HG02798 (cell line): ENCODE measurements at regions not wholly inside any gene's neighbourhood (a gene's known extent, or its start where the extent isn't known, plus 50 kb on each side); places are given as distances from the start of the nearest gene placed in this dataset.

Source experiments
- ATAC-seq: cut with Tn5 transposase; IDR thresholded peaks from one replicate; pipeline ENCODE4 v1.9.1; 2021; ENCODE audit warnings: mild to moderate bottlenecking; ENCODE audit not compliant: unreplicated experiment, poor library complexity

- ATAC-seq = no peak
These were observed 230.1 kb upstream of the RAB4A start for GRCh38 chr1:229040630-229041358.

GRCh38 chr1:229041946-229042345, 229.0 kb upstream of the RAB4A start:
- no peak for ATAC-seq

GRCh38 chr1:229042482-229042881, 228.4 kb upstream of the RAB4A start:
- ATAC-seq = no peak

DNA sequence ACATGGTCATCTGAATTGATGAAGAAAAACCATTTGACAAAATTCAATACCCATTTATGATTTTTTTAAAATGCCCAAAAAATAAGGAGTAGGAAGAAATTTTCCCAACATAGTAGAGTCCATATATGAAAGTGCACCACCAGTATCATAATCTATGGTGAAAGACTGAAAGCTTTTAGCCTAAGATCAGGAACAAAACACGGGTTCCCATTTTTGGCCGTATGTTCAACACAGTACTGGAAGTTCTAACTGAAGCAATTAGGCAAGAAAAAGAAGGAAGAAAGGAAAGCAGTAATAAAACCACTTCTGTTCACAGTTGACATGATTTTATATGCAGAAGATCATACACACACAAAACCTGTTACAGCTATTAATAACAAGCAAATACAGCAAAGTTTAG, 227.8 kb upstream of the RAB4A start:
- no peak for ATAC-seq

DNA sequence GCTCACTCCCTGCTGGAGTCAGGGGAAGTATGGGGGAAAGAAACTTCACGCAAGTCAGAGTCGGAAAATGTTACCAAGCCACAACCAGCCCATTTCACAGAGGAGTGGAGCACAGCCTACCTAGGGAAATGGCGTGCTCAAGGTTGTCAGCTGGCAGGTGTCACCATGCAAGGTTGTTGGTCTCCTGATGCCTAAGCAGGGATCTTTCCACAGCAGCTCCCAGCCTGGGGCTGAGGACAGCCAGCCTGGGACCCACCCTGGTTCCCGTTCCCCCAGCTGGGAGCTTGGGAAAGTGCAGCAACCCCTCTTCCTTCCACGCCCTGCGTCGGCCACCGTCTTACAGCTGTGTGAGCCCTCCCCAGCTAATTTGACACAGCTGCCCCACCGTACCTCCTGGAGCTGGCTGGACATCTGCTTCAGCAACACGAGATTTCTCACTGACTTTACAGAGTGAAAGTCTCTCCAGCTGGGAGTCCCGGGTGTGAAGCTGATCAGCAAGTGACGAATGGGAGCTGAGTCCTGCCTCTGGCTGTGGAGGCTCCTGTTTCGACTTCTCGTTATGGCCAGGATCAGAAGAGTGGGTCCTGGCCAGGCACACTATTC, 224.6 kb upstream of the RAB4A start:
- ATAC-seq = no peak

GRCh38 chr1:229047161-229047839, 223.6 kb upstream of the RAB4A start:
- ATAC-seq = no peak

DNA sequence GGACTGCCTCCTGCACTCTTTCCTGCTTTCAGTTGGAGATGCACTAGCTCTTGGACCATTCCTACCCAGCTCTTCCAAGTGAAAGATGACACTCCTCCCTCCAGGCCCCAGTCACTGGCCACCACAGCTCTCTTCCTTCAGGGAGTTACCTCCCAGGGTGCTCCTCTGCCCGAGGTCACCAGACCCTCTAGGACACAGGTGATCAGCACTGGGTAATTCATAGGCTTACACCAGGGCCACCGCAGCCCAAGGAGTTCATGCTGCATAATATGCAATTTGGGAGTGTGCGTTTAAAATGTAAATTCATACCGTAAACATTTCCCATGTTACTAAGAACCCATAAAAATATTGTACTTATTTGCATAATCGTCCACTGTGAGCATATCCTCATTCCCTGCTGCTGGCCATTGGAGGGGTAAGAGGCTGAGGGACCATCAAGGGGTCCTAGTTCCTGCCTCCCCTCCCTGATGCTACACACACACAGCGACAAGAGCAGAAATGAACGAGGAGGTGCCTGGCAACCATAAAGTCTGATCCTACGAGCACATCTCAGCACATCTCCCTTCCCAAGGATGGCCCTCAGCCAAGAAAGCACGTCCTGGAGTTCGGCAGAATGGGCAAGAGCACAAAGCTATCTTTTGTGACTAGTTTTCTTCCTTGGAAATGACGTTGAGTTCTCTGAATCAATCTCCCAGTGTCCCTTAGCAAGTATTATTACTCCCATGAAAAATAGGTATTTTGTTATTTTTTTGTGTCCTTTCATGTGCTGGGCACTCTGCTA, 222.9 kb upstream of the RAB4A start:
- ATAC-seq = no peak

- ATAC-seq = no peak
These were observed 222.0 kb upstream of the RAB4A start for GRCh38 chr1:229048896-229049295.

DNA sequence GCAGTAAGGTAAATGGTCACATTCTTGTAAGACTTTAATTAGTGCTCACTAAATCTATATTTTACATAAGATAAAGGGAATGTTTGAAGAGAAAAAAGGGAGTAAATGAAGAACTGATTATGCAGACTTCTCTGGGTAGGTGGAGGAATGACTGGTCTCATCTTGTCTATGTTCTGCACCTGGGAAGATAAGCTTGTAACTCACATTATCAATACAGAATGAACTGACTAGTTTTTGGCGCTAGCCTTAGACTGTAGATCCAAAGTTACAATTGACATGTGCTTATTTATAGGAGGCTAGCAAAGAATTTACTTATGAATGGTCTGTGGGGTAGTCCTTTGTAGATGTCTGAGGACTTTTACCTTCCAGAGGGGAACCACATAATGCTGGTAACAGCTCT, 214.9 kb upstream of the RAB4A start:
- no peak for ATAC-seq

DNA sequence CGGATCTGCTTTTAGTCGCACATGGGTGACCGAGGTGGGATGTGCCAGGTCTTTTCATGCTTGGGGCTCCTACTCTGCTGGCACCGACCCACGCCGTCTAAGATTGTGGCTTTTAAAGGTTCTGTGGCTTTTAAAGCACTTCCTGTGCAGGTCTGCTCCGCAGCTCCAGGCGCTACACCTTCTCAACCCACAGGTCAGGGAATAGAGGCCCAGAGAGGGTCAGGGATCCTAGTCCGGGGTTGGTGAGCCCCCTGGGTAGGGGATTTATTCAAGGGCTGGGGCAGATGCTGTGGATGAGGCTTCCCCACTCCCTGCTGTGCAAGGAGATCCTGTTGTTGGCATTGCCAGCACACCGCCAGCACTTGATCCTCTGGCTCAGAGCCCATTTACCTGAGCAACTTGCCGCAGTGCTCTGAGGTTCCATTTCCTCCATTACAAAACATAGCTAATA, 212.8 kb upstream of the RAB4A start:
- no peak for ATAC-seq

DNA sequence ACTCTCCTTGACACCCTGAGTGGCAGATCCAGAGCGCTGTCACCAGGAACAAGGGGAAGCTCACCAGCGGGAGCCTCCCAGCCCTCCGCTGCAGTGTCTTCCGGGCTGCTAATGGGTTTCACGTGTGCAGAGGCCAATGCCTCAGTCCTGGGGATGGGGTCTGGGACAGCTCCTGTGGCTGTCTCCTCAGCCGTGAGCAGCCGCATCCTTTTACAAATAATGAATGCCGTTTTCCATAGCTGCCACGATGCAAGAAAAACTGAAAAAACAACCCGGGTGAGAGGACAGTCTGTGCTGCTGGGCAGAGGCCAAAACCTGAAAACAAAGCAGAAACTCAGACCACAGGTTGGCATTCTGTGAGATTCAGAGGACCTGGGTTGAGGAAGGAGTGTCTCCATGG, 212.2 kb upstream of the RAB4A start:
- ATAC-seq = no peak

- no peak for ATAC-seq
These were observed 211.0 kb upstream of the RAB4A start for GRCh38 chr1:229059671-229060539.

DNA sequence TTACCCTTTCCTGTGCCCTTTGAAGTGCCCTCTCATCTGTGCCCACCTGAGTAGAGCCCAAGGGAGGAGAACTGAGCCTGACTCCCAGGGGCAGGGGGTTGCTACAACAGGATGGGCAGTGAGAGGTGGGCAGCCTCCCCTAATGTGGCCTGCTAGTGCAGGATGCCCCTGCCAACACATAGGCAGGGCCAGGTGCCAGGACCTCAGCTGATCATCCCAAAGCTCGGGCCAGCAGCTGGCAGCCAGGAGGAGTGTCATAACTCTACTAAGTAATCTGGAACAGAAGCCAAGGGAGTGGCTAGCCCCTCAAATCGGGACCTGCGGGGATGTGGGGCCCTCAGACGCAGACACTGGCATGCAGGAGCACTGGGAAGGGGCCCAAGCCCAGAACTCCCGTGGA, 208.8 kb upstream of the RAB4A start:
- no peak for ATAC-seq

- ATAC-seq = no peak
These were observed 207.6 kb upstream of the RAB4A start for GRCh38 chr1:229063154-229063773.

DNA sequence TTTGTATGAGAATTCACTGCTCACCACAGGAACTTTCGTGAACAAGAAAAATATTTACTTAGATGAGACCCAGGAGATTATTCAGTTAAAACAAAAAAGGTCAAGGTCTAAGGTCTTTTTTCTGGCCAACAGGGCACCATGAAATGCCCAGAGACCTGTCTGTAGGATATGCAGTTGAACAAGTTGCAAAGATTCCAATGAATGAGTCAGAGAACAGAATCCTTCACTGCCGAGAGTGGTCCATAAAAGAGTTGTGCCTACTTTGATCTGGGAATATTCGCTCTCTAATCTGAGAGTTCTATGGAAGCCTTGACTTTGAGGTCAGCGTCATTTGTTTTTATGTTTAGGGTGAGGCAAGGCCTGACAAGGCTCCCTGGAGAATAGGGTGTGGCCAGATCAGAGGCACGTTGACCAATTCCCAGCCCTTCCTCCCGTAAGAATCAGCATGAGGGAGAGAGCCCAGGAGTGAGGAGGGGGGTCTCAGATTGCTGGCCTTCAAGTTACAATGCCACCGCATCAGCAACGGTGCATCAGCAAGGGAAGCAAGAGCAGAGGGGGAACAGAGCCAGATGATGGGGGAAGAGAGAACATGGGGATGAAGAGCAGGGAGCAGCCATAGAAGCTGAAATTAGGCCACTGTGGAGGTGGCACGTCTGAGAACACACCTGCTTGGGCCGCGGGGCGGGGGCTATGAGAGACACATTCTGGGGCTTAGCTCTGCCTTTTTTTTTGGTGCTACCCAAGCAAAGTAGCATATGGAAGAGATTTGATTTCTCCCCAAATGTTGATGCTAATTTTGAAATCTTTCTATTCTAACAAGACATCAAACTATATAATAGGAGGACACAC, 206.4 kb upstream of the RAB4A start:
- no peak for ATAC-seq

DNA sequence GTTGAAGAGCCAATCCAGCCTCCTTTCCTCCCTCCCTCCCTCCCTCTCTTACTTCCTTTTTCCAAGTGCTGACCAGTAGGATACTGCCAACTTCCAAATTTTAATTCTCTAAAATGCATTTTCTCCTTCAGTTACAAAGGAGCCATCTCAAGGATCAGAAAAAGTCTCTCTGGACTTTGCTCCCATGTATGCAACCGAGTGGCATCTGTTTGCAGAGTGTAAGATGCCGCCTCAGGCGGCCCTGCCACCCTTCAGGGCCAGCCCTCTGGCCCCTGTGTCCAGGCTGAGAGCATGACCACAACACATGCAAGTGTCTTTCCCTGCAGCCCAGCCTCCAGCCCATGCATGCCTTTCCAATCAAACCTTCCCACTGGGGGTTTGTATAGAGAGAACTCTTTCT, 205.3 kb upstream of the RAB4A start:
- ATAC-seq = no peak

DNA sequence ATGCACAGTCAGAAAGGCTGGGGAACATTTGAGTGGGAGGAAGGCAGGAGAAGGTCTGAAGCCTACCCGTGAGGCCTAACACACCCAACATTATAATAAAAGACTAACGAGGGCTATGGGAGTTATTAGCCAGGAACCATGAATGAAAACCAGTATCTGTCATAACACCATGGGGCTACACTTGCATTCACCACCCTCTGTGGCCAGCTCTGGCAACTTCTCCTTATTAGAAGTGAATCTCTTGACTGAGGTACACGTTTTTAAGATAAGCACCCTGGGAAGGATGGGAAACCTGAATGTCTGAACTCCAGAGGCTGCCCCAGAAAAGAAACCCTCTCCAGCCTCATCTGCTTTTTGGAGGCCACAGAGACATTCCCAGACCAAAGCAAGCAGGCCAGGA, 204.3 kb upstream of the RAB4A start:
- ATAC-seq = no peak

- no peak for ATAC-seq
These were observed 203.4 kb upstream of the RAB4A start for GRCh38 chr1:229067546-229067945.
